Neural cell (in vitro differentiated cells): ENCODE measurements at regions not wholly inside any gene's neighbourhood (a gene's known extent, or its start where the extent isn't known, plus 50 kb on each side); places are given as distances from the start of the nearest gene placed in this dataset.

Experiments
- H2AFZ ChIP-seq: fragments of 200-600, 300-800 bp; sonication (generic), shearing (Covaris generic); 2 replicates; pipeline ENCODE4 v1.6.0; 2014; ENCODE audit warnings: low read depth, mild to moderate bottlenecking, antibody characterized with exemption, low read length, moderate library complexity
- H3F3A ChIP-seq: fragments of 200-600 bp; shearing (Covaris generic); 2 replicates; pipeline ENCODE4 v1.6.1; 2016; ENCODE audit warnings: mild to moderate bottlenecking, moderate library complexity, mixed read lengths, antibody characterized with exemption, low read length; ENCODE audit not compliant: insufficient read depth, poor library complexity, severe bottlenecking
- H3K27ac ChIP-seq: fragments of 200-600, 300-800 bp; sonication (generic), shearing (Covaris generic); 2 replicates; pipeline ENCODE4 v1.5.1; 2014; ENCODE audit warnings: mild to moderate bottlenecking, low read length, moderate library complexity
- H3K27me3 ChIP-seq: fragments of 300-800, 200-600 bp; sonication (generic), shearing (Covaris generic); 2 replicates; pipeline ENCODE4 v1.6.0; 2014; ENCODE audit warnings: mild to moderate bottlenecking, low read depth, low read length, moderate library complexity; ENCODE audit not compliant: insufficient read depth
- H3K36me3 ChIP-seq: fragments of 300-800, 200-600 bp; sonication (generic), shearing (Covaris generic); 2 replicates; pipeline ENCODE4 v1.5.1; 2014; ENCODE audit warnings: mild to moderate bottlenecking, antibody characterized with exemption, low read length, moderate library complexity; ENCODE audit not compliant: insufficient read depth
- H3K4me2 ChIP-seq: fragments of 300-800, 200-600 bp; sonication (generic), shearing (Covaris generic); 2 replicates; pipeline ENCODE4 v1.6.0; 2014; ENCODE audit warnings: mild to moderate bottlenecking, low read length
- H3K4me3 ChIP-seq: fragments of 300-800, 200-600 bp; sonication (generic), shearing (Covaris generic); 2 replicates; pipeline ENCODE4 v1.5.1; 2014; ENCODE audit warnings: mild to moderate bottlenecking, low read length, moderate library complexity
- H3K79me2 ChIP-seq: fragments of 200-600 bp; shearing (Covaris generic); replicated peaks from 2 replicates; pipeline ENCODE4 v1.6.0; 2014; ENCODE audit warnings: mild to moderate bottlenecking, low read length, moderate library complexity; ENCODE audit not compliant: insufficient read depth
- H3K9ac ChIP-seq: fragments of 300-800, 200-600 bp; sonication (generic), shearing (Covaris generic); 2 replicates; pipeline ENCODE4 v1.6.1; 2016; ENCODE audit warnings: mild to moderate bottlenecking, low read length, mixed read lengths
- H3K9me2 ChIP-seq: fragments of 200-600 bp; shearing (Covaris generic); 2 replicates; pipeline ENCODE4 v1.6.1; 2016; ENCODE audit warnings: mild to moderate bottlenecking, low read length, mixed read lengths; ENCODE audit not compliant: insufficient read depth
- H3K9me3 ChIP-seq: fragments of 200-600, 300-800 bp; sonication (generic), shearing (Covaris generic); 2 replicates; pipeline ENCODE4 v1.6.1; 2016; ENCODE audit warnings: mild to moderate bottlenecking, mixed run types, low read length, moderate library complexity, mixed read lengths
- H4K20me1 ChIP-seq: fragments of 200-600 bp; shearing (Covaris generic); 2 replicates; pipeline ENCODE4 v1.6.1; 2016; ENCODE audit warnings: mild to moderate bottlenecking, mixed run types; ENCODE audit not compliant: insufficient read depth
- EZH2 ChIP-seq: fragments of 200-600, 300-800 bp; shearing (Covaris generic), sonication (generic); IDR thresholded peaks from 2 replicates; pipeline ENCODE4 v1.6.1; 2014; ENCODE audit warnings: antibody characterized with exemption, low read length, borderline replicate concordance, mild to moderate bottlenecking; ENCODE audit not compliant: insufficient read depth, poor library complexity, severe bottlenecking
- MXI1 ChIP-seq: fragments of 450-650 bp; conservative IDR thresholded peaks from 2 replicates; pipeline ENCODE4 v1.6.1; 2014; ENCODE audit warnings: antibody characterized with exemption, mild to moderate bottlenecking; ENCODE audit not compliant: poor library complexity, severe bottlenecking
- POLR2AphosphoS5 ChIP-seq: IDR thresholded peaks from 2 replicates; pipeline ENCODE4 v1.6.1; 2012
- RAD21 ChIP-seq: fragments of 450-650 bp; conservative IDR thresholded peaks from 2 replicates; pipeline ENCODE4 v1.6.1; 2014; ENCODE audit warnings: antibody characterized with exemption, mild to moderate bottlenecking, moderate library complexity
- SMC3 ChIP-seq: fragments of 450-650 bp; conservative IDR thresholded peaks from 2 replicates; pipeline ENCODE4 v1.6.1; 2014; ENCODE audit warnings: antibody characterized with exemption, mild to moderate bottlenecking, moderate library complexity; ENCODE audit not compliant: poor library complexity
- TAF1 ChIP-seq: IDR thresholded peaks from 2 replicates; pipeline ENCODE4 v1.6.1; 2012; ENCODE audit warnings: low read depth
- TF ChIP-seq, protein P1 (sequence below): fragments of 450-650 bp; IDR thresholded peaks from 2 replicates; pipeline ENCODE4 v1.5.1; 2014; ENCODE audit warnings: antibody characterized with exemption, mild to moderate bottlenecking, moderate library complexity; ENCODE audit not compliant: poor library complexity, severe bottlenecking
- TF ChIP-seq, protein P2 (sequence below): IDR thresholded peaks from 2 replicates; pipeline ENCODE4 v1.6.1; 2012; ENCODE audit warnings: borderline replicate concordance

DNA sequence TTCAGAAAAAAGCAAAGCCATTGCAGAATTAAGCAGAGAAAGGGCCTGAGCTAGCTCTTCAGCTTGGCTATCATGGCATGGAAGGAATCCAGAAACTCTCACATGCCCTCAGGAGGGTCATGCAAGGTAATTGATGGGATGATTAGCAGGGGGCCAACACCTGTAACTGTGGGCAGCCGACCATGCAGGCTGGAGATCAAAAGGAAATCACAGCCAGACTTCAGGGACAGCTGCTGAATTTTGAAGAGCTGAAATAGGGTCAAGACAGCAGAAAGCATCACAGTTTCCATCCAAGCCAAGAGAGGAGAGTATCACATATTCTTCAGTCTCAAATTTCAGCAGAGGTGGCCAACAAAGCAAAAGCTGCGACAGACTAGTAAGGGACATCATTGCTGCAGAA lies 239.6 kb upstream of the STEAP1 start:
- no peaks in the 10 kb centered on the region for H3K9me3 ChIP-seq

DNA sequence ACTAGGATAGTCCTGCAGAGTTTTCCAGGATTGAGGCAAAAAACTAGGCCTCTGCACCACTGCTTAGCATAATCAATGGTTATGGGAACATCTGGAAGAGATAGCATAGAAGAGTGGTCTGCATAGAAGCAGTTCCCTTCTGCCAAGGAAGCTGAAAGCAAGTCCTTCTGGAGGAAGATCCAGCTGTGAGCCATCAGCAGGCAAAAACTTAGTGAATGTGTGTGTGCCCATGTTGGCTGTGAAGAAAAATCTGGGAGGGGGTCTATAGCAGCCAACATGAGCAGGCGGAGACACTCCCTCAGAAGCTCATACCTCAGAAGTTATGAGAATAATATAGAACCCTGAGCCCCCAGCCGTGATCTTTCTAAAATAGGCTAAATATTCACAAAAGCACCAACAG lies 228.1 kb upstream of the STEAP1 start:
- Histone ChIP-seq H3K27me3 (no peaks in the 10 kb centered on the region), H3K4me2 (no peak overlapping the region), H3K36me3 (no peaks in the 10 kb centered on the region), H3K9me3 (no peaks in the 10 kb centered on the region), H3K79me2 (no peaks in the 10 kb centered on the region), H3K9me2 (no peaks in the 10 kb centered on the region), H3K4me3 (no peak overlapping the region), H2AFZ (no peak overlapping the region), H3K9ac (no peak overlapping the region), H4K20me1 (no peaks in the 10 kb centered on the region), H3F3A (no peaks in the 10 kb centered on the region), H3K27ac (no peak overlapping the region)
- TF ChIP-seq POLR2AphosphoS5, result no peak

More for the DNA sequence above, 239.6 kb upstream of the STEAP1 start:
- H3K27me3 ChIP-seq, result no peaks in the 10 kb centered on the region
- TF ChIP-seq, protein P1, sequence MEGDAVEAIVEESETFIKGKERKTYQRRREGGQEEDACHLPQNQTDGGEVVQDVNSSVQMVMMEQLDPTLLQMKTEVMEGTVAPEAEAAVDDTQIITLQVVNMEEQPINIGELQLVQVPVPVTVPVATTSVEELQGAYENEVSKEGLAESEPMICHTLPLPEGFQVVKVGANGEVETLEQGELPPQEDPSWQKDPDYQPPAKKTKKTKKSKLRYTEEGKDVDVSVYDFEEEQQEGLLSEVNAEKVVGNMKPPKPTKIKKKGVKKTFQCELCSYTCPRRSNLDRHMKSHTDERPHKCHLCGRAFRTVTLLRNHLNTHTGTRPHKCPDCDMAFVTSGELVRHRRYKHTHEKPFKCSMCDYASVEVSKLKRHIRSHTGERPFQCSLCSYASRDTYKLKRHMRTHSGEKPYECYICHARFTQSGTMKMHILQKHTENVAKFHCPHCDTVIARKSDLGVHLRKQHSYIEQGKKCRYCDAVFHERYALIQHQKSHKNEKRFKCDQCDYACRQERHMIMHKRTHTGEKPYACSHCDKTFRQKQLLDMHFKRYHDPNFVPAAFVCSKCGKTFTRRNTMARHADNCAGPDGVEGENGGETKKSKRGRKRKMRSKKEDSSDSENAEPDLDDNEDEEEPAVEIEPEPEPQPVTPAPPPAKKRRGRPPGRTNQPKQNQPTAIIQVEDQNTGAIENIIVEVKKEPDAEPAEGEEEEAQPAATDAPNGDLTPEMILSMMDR, result no peak
- TF ChIP-seq RAD21 (no peak), EZH2 (no peak), TAF1 (no peak), POLR2AphosphoS5 (no peak), MXI1 (no peak), SMC3 (no peak)
- TF ChIP-seq, protein P2, sequence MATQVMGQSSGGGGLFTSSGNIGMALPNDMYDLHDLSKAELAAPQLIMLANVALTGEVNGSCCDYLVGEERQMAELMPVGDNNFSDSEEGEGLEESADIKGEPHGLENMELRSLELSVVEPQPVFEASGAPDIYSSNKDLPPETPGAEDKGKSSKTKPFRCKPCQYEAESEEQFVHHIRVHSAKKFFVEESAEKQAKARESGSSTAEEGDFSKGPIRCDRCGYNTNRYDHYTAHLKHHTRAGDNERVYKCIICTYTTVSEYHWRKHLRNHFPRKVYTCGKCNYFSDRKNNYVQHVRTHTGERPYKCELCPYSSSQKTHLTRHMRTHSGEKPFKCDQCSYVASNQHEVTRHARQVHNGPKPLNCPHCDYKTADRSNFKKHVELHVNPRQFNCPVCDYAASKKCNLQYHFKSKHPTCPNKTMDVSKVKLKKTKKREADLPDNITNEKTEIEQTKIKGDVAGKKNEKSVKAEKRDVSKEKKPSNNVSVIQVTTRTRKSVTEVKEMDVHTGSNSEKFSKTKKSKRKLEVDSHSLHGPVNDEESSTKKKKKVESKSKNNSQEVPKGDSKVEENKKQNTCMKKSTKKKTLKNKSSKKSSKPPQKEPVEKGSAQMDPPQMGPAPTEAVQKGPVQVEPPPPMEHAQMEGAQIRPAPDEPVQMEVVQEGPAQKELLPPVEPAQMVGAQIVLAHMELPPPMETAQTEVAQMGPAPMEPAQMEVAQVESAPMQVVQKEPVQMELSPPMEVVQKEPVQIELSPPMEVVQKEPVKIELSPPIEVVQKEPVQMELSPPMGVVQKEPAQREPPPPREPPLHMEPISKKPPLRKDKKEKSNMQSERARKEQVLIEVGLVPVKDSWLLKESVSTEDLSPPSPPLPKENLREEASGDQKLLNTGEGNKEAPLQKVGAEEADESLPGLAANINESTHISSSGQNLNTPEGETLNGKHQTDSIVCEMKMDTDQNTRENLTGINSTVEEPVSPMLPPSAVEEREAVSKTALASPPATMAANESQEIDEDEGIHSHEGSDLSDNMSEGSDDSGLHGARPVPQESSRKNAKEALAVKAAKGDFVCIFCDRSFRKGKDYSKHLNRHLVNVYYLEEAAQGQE, result no peak
- no peaks in the 10 kb centered on the region for H4K20me1 ChIP-seq
- no peaks in the 10 kb centered on the region for H3K79me2 ChIP-seq
- no peak overlapping the region for H3K9ac ChIP-seq
- H3K4me2 ChIP-seq, result no peak overlapping the region
- H2AFZ ChIP-seq, result no peak overlapping the region
- H3F3A ChIP-seq, result no peaks in the 10 kb centered on the region
- H3K9me2 ChIP-seq, result no peaks in the 10 kb centered on the region
- no peak overlapping the region for H3K27ac ChIP-seq
- H3K36me3 ChIP-seq, result no peaks in the 10 kb centered on the region
- no peak overlapping the region for H3K4me3 ChIP-seq

DNA sequence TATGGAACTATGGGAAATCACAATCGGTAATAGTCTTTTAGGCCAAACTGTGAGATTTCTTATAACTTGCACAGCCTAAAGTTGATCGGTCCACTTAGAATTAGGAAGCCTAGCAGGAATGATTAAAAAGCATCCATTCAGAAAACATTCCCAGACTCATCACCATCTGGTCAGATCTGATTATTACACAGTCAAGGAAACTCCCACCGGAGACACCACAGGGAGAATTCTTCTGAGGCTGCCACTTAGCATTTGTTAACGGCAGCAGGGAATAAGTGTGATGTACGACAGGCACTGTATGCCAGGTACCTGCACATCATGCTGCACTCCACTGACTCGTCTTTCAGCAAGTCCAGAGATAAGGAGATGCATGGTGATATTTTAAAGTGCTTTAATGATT lies 227.6 kb upstream of the STEAP1 start:
- no peak for TF ChIP-seq MXI1
- TF ChIP-seq, protein P1, result no peak
- Histone ChIP-seq H4K20me1 (no peaks in the 10 kb centered on the region), H3K27me3 (no peaks in the 10 kb centered on the region), H3K9me2 (no peaks in the 10 kb centered on the region), H3K79me2 (no peaks in the 10 kb centered on the region), H3K9me3 (no peaks in the 10 kb centered on the region), H3K27ac (no peak overlapping the region), H3K4me2 (no peak overlapping the region), H3F3A (no peaks in the 10 kb centered on the region), H3K9ac (no peak overlapping the region), H3K4me3 (no peak overlapping the region), H2AFZ (no peak overlapping the region), H3K36me3 (no peaks in the 10 kb centered on the region)
